Muscle of leg (tissue), 3 donors: ENCODE measurements at regions not wholly inside any gene's neighbourhood (a gene's known extent, or its start where the extent isn't known, plus 50 kb on each side); places are given as distances from the start of the nearest gene placed in this dataset.
A peak's percentile ranks its signal among the peaks of the same experiment; 100 is the strongest.

Experiments
- DNase-seq: peaks from one replicate; pipeline ENCODE4 v3.0.0; 2013
- H3K27ac ChIP-seq: one replicate; pipeline ENCODE4 v1.5.1; 2013; ENCODE audit warnings: mild to moderate bottlenecking, low read length, control low read depth
- H3K27me3 ChIP-seq: one replicate; pipeline ENCODE4 v1.6.1; 2013; ENCODE audit warnings: low read length; ENCODE audit not compliant: control insufficient read depth, insufficient read depth
- H3K36me3 ChIP-seq: one replicate; pipeline ENCODE4 v1.6.1; 2013; ENCODE audit warnings: low read length; ENCODE audit not compliant: control insufficient read depth, insufficient read depth
- H3K4me1 ChIP-seq: one replicate; pipeline ENCODE4 v1.6.1; 2013; ENCODE audit warnings: low read length; ENCODE audit not compliant: control insufficient read depth, insufficient read depth
- H3K4me3 ChIP-seq: one replicate; pipeline ENCODE4 v1.5.1; 2013; ENCODE audit warnings: low read length, control low read depth
- H3K9me3 ChIP-seq: replicated peaks from 2 replicates; pipeline ENCODE4 v1.6.1; 2013; ENCODE audit warnings: low read depth, low read length; ENCODE audit not compliant: control insufficient read depth
- WGBS: methylation state at CpG from one replicate; pipeline ENCODE4 v1.1.5; 2013; ENCODE audit warnings: missing lambda C conversion rate; ENCODE audit not compliant: insufficient coverage; 5-methylcytosine and 5-hydroxymethylcytosine counted together

GRCh38 chr11:76721755-76722677, 51.5 kb upstream of the LRRC32 start:
- peak; percentile 89 for DNase-seq
- peaks cover 9% of the 10 kb centered on the region for H3K4me1 ChIP-seq
- H3K4me3 ChIP-seq = no peak overlapping the region
- peaks cover 23% of the 10 kb centered on the region for H3K27me3 ChIP-seq
- no peaks in the 10 kb centered on the region for H3K9me3 ChIP-seq
- 22% methylated on average over 17 of the region's 25 CpGs for WGBS
- H3K27ac ChIP-seq = no peak overlapping the region
- H3K36me3 ChIP-seq = no peaks in the 10 kb centered on the region

GRCh38 chr11:76723142-76723541, 52.6 kb upstream of the LRRC32 start:
- Histone ChIP-seq H3K27ac (no peak overlapping the region), H3K27me3 (peaks cover 23% of the 10 kb centered on the region), H3K9me3 (no peaks in the 10 kb centered on the region), H3K4me3 (no peak overlapping the region), H3K4me1 (peaks cover 9% of the 10 kb centered on the region), H3K36me3 (no peaks in the 10 kb centered on the region)
- 29% methylated on average over 1 of the region's 2 CpGs for WGBS
- DNase-seq = no peak

- WGBS = no CpG with 5 or more reads among the region's 1 CpG
- no peak overlapping the region for H3K4me3 ChIP-seq
- peaks cover 23% of the 10 kb centered on the region for H3K27me3 ChIP-seq
- H3K27ac ChIP-seq = no peak overlapping the region
- DNase-seq = no peak
- peaks cover 9% of the 10 kb centered on the region for H3K4me1 ChIP-seq
- no peaks in the 10 kb centered on the region for H3K36me3 ChIP-seq
- no peaks in the 10 kb centered on the region for H3K9me3 ChIP-seq
Observed at GRCh38 chr11:76723548-76723947, 53.0 kb upstream of the LRRC32 start.

- peaks cover 9% of the 10 kb centered on the region for H3K4me1 ChIP-seq
- no peak overlapping the region for H3K27ac ChIP-seq
- peaks cover 25% of the 10 kb centered on the region for H3K27me3 ChIP-seq
- DNase-seq = no peak
- no peak overlapping the region for H3K4me3 ChIP-seq
- no peaks in the 10 kb centered on the region for H3K36me3 ChIP-seq
- 0% methylated on average over 1 of the region's 3 CpGs for WGBS
- no peaks in the 10 kb centered on the region for H3K9me3 ChIP-seq
Observed at GRCh38 chr11:76724171-76724768, 53.7 kb upstream of the LRRC32 start.

GRCh38 chr11:76728227-76728626, 54.9 kb upstream of the TSKU start:
- Histone ChIP-seq H3K4me1 (no peaks in the 10 kb centered on the region), H3K36me3 (no peaks in the 10 kb centered on the region), H3K27me3 (peaks cover 16% of the 10 kb centered on the region), H3K27ac (no peak overlapping the region), H3K4me3 (no peak overlapping the region), H3K9me3 (no peaks in the 10 kb centered on the region)
- DNase-seq = no peak
- WGBS = no CpG with 5 or more reads among the region's 1 CpG

GRCh38 chr11:76728778-76729177, 54.4 kb upstream of the TSKU start:
- H3K4me1 ChIP-seq = no peaks in the 10 kb centered on the region
- DNase-seq = no peak
- H3K4me3 ChIP-seq = no peak overlapping the region
- H3K27ac ChIP-seq = no peak overlapping the region
- H3K36me3 ChIP-seq = no peaks in the 10 kb centered on the region
- H3K9me3 ChIP-seq = no peaks in the 10 kb centered on the region
- H3K27me3 ChIP-seq = peaks cover 10% of the 10 kb centered on the region
- no CpG with 5 or more reads among the region's 1 CpG for WGBS

GRCh38 chr11:76729214-76729613, 53.9 kb upstream of the TSKU start:
- H3K4me1 ChIP-seq = no peaks in the 10 kb centered on the region
- no peak for DNase-seq
- 83% methylated on average over 1 of the region's 1 CpG for WGBS
- peaks cover 8% of the 10 kb centered on the region for H3K27me3 ChIP-seq
- no peak overlapping the region for H3K4me3 ChIP-seq
- no peaks in the 10 kb centered on the region for H3K36me3 ChIP-seq
- H3K27ac ChIP-seq = no peak overlapping the region
- H3K9me3 ChIP-seq = no peaks in the 10 kb centered on the region

GRCh38 chr11:76730887-76731565, 52.1 kb upstream of the TSKU start:
- Histone ChIP-seq H3K9me3 (no peaks in the 10 kb centered on the region), H3K4me1 (peaks cover 6% of the 10 kb centered on the region), H3K27ac (no peak overlapping the region), H3K36me3 (no peaks in the 10 kb centered on the region), H3K27me3 (peaks cover 6% of the 10 kb centered on the region), H3K4me3 (no peak overlapping the region)
- no peak for DNase-seq
- WGBS = 84% methylated on average over 3 of the region's 6 CpGs

GRCh38 chr11:76732643-76733042, 50.5 kb upstream of the TSKU start:
- Histone ChIP-seq H3K4me3 (no peak overlapping the region), H3K36me3 (no peaks in the 10 kb centered on the region), H3K4me1 (peaks cover 13% of the 10 kb centered on the region), H3K27ac (no peak overlapping the region), H3K9me3 (no peaks in the 10 kb centered on the region), H3K27me3 (peaks cover 6% of the 10 kb centered on the region)
- WGBS = no CpG with 5 or more reads among the region's 2 CpGs
- DNase-seq = no peak
